ENCODE measurements at regions not wholly inside any gene's neighbourhood (a gene's known extent, or its start where the extent isn't known, plus 50 kb on each side); places are given as distances from the start of the nearest gene placed in this dataset.

GRCh38 chr16:52827456-52827855 lies 225.2 kb downstream of the CHD9NB start:
- no peaks in the 10 kb centered on the region for H3K27me3 Mint-ChIP-seq
- no peaks in the 10 kb centered on the region for H3K9me3 ChIP-seq (ENCODE audit: control insufficient read depth in 1 of 2, low read length in 2 of 2)
- no peaks in the 10 kb centered on the region for H3K36me3 Mint-ChIP-seq
- H3K4me3 Mint-ChIP-seq = no peak overlapping the region
- ChIA-PET CTCF (ENCODE audit: partially characterized antibody) (no interaction called here), POLR2A (ENCODE audit: partially characterized antibody) (no interaction called here)
- intact Hi-C loops (cut with micrococcal nuclease) = no loop called here
- H3K9me3 Mint-ChIP-seq = peaks cover 0 to 4% (median 0%) of the 10 kb centered on the region in 8 donors
- H3K27ac ChIP-seq (ENCODE audit: low read depth, low read length) = no peak overlapping the region
- no peaks in the 10 kb centered on the region for H3K4me1 Mint-ChIP-seq
- H3K4me1 ChIP-seq (ENCODE audit: insufficient read depth, low read length) = no peaks in the 10 kb centered on the region
- no peaks in the 10 kb centered on the region for H3K27me3 ChIP-seq (ENCODE audit: insufficient read depth, low read length)
- no peak overlapping the region for H3K4me3 ChIP-seq (ENCODE audit: low read length in 2 of 2)
- H3K27ac Mint-ChIP-seq = no peak overlapping the region
- H3K36me3 ChIP-seq (ENCODE audit: insufficient read depth, low read length) = no peaks in the 10 kb centered on the region
- no peak for DNase-seq

GRCh38 chr16:52825892-52826291 lies 226.8 kb downstream of the CHD9NB start:
- H3K36me3 Mint-ChIP-seq = no peaks in the 10 kb centered on the region
- POLR2A ChIA-PET (ENCODE audit: partially characterized antibody) = no interaction called here
- CTCF ChIA-PET (ENCODE audit: partially characterized antibody) = no interaction called here
- no peak for DNase-seq
- H3K27me3 ChIP-seq (ENCODE audit: insufficient read depth, low read length) = no peaks in the 10 kb centered on the region
- intact Hi-C loops (cut with micrococcal nuclease) = no loop called here
- no peaks in the 10 kb centered on the region for H3K36me3 ChIP-seq (ENCODE audit: insufficient read depth, low read length)
- no peaks in the 10 kb centered on the region for H3K4me1 ChIP-seq (ENCODE audit: insufficient read depth, low read length)
- no peak overlapping the region for H3K4me3 Mint-ChIP-seq
- no peak overlapping the region for H3K27ac Mint-ChIP-seq
- no peaks in the 10 kb centered on the region for H3K27me3 Mint-ChIP-seq
- no peaks in the 10 kb centered on the region for H3K4me1 Mint-ChIP-seq
- no peak overlapping the region for H3K27ac ChIP-seq (ENCODE audit: low read depth, low read length)
- peaks cover 0 to 9% (median 0%) of the 10 kb centered on the region in 8 donors for H3K9me3 Mint-ChIP-seq
- no peaks in the 10 kb centered on the region for H3K9me3 ChIP-seq (ENCODE audit: control insufficient read depth in 1 of 2, low read length in 2 of 2)
- H3K4me3 ChIP-seq (ENCODE audit: low read length in 2 of 2) = no peak overlapping the region

GRCh38 chr16:52819808-52820207 lies 232.9 kb downstream of the CHD9NB start:
- Histone ChIP-seq H3K4me3 (ENCODE audit: low read length in 2 of 2) (no peak overlapping the region), H3K36me3 (ENCODE audit: insufficient read depth, low read length) (no peaks in the 10 kb centered on the region), H3K9me3 (ENCODE audit: control insufficient read depth in 1 of 2, low read length in 2 of 2) (no peaks in the 10 kb centered on the region), H3K27ac (ENCODE audit: low read depth, low read length) (no peak overlapping the region), H3K27me3 (ENCODE audit: insufficient read depth, low read length) (no peaks in the 10 kb centered on the region), H3K4me1 (ENCODE audit: insufficient read depth, low read length) (no peaks in the 10 kb centered on the region)
- Mint-ChIP-seq H3K36me3 (no peaks in the 10 kb centered on the region), H3K4me1 (no peaks in the 10 kb centered on the region), H3K4me3 (no peak overlapping the region), H3K27me3 (peaks cover 0 to 2% of the 10 kb centered on the region in 2 donors), H3K27ac (no peak overlapping the region), H3K9me3 (peaks cover 0 to 7% (median under 1%) of the 10 kb centered on the region in 8 donors)
- no peak for DNase-seq
- intact Hi-C loops (cut with micrococcal nuclease) = no loop called here
- ChIA-PET POLR2A (ENCODE audit: partially characterized antibody) (no interaction called here), CTCF (ENCODE audit: partially characterized antibody) (no interaction called here)

- CTCF ChIA-PET (ENCODE audit: partially characterized antibody) = no interaction called here
- intact Hi-C loops (cut with micrococcal nuclease) = no loop called here
- Mint-ChIP-seq H3K27ac (no peak overlapping the region), H3K4me3 (no peak overlapping the region), H3K36me3 (no peaks in the 10 kb centered on the region), H3K9me3 (peaks cover 0 to 7% (median 1%) of the 10 kb centered on the region in 8 donors), H3K4me1 (no peaks in the 10 kb centered on the region), H3K27me3 (peaks cover 0 to 2% of the 10 kb centered on the region in 2 donors)
- H3K9me3 ChIP-seq (ENCODE audit: control insufficient read depth in 1 of 2, low read length in 2 of 2) = no peaks in the 10 kb centered on the region
- H3K27me3 ChIP-seq (ENCODE audit: insufficient read depth, low read length) = no peaks in the 10 kb centered on the region
- H3K4me3 ChIP-seq (ENCODE audit: low read length in 2 of 2) = no peak overlapping the region
- no peaks in the 10 kb centered on the region for H3K36me3 ChIP-seq (ENCODE audit: insufficient read depth, low read length)
- H3K4me1 ChIP-seq (ENCODE audit: insufficient read depth, low read length) = no peaks in the 10 kb centered on the region
- no peak for DNase-seq
- POLR2A ChIA-PET (ENCODE audit: partially characterized antibody) = no interaction called here
- H3K27ac ChIP-seq (ENCODE audit: low read depth, low read length) = no peak overlapping the region
These were observed 233.3 kb downstream of the CHD9NB start for GRCh38 chr16:52819405-52819804.

- Histone ChIP-seq H3K4me3 (ENCODE audit: low read length in 2 of 2) (no peak overlapping the region), H3K9me3 (ENCODE audit: control insufficient read depth in 1 of 2, low read length in 2 of 2) (no peaks in the 10 kb centered on the region), H3K36me3 (ENCODE audit: insufficient read depth, low read length) (no peaks in the 10 kb centered on the region), H3K27me3 (ENCODE audit: insufficient read depth, low read length) (no peaks in the 10 kb centered on the region), H3K27ac (ENCODE audit: low read depth, low read length) (no peak overlapping the region), H3K4me1 (ENCODE audit: insufficient read depth, low read length) (no peaks in the 10 kb centered on the region)
- Mint-ChIP-seq H3K36me3 (no peaks in the 10 kb centered on the region), H3K9me3 (peaks cover 0 to 6% (median 1%) of the 10 kb centered on the region in 8 donors), H3K27ac (no peak overlapping the region), H3K4me1 (no peaks in the 10 kb centered on the region), H3K27me3 (peaks cover 0 to 2% of the 10 kb centered on the region in 2 donors), H3K4me3 (no peak overlapping the region)
- no peak for DNase-seq
- POLR2A ChIA-PET (ENCODE audit: partially characterized antibody) = no interaction called here
- CTCF ChIA-PET (ENCODE audit: partially characterized antibody) = no interaction called here
- intact Hi-C loops (cut with micrococcal nuclease) = no loop called here
These were observed 235.0 kb downstream of the CHD9NB start for GRCh38 chr16:52817696-52818095.

- intact Hi-C loops (cut with micrococcal nuclease) = no loop called here
- Histone ChIP-seq H3K27ac (ENCODE audit: low read depth, low read length) (no peak overlapping the region), H3K36me3 (ENCODE audit: insufficient read depth, low read length) (no peaks in the 10 kb centered on the region), H3K9me3 (ENCODE audit: control insufficient read depth in 1 of 2, low read length in 2 of 2) (no peaks in the 10 kb centered on the region), H3K27me3 (ENCODE audit: insufficient read depth, low read length) (no peaks in the 10 kb centered on the region), H3K4me3 (ENCODE audit: low read length in 2 of 2) (no peak overlapping the region), H3K4me1 (ENCODE audit: insufficient read depth, low read length) (no peaks in the 10 kb centered on the region)
- Mint-ChIP-seq H3K36me3 (no peaks in the 10 kb centered on the region), H3K27ac (no peak overlapping the region), H3K9me3 (peaks cover 0 to 6% (median 1%) of the 10 kb centered on the region in 8 donors), H3K4me1 (no peaks in the 10 kb centered on the region), H3K27me3 (peaks cover 0 to 2% of the 10 kb centered on the region in 2 donors), H3K4me3 (no peak overlapping the region)
- CTCF ChIA-PET (ENCODE audit: partially characterized antibody) = no interaction called here
- POLR2A ChIA-PET (ENCODE audit: partially characterized antibody) = no interaction called here
- DNase-seq = no peak
These were observed 235.7 kb downstream of the CHD9NB start for GRCh38 chr16:52816993-52817392.

- POLR2A ChIA-PET (ENCODE audit: partially characterized antibody) = no interaction called here
- no peak for DNase-seq
- CTCF ChIA-PET (ENCODE audit: partially characterized antibody) = no interaction called here
These were observed 239.8 kb downstream of the CHD9NB start for GRCh38 chr16:52812678-52813556.

More at GRCh38 chr16:52812678-52813556, 239.8 kb downstream of the CHD9NB start:
- Mint-ChIP-seq H3K27ac (no peak overlapping the region), H3K36me3 (no peaks in the 10 kb centered on the region), H3K4me3 (no peak overlapping the region), H3K9me3 (peaks cover 0 to 10% (median 0%) of the 10 kb centered on the region in 8 donors), H3K27me3 (no peaks in the 10 kb centered on the region), H3K4me1 (no peaks in the 10 kb centered on the region)
- intact Hi-C loops (cut with micrococcal nuclease) = no loop called here
- Histone ChIP-seq H3K36me3 (ENCODE audit: insufficient read depth, low read length) (no peaks in the 10 kb centered on the region), H3K27me3 (ENCODE audit: insufficient read depth, low read length) (no peaks in the 10 kb centered on the region), H3K27ac (ENCODE audit: low read depth, low read length) (no peak overlapping the region), H3K9me3 (ENCODE audit: control insufficient read depth in 1 of 2, low read length in 2 of 2) (no peaks in the 10 kb centered on the region), H3K4me1 (ENCODE audit: insufficient read depth, low read length) (no peaks in the 10 kb centered on the region), H3K4me3 (ENCODE audit: low read length in 2 of 2) (no peak overlapping the region)
